ENCODE measurements at regions not wholly inside any gene's neighbourhood (a gene's known extent, or its start where the extent isn't known, plus 50 kb on each side); places are given as distances from the start of the nearest gene placed in this dataset.

GRCh38 chr5:99807346-99807745 lies 727.8 kb upstream of the FAM174A start:
- TF ChIP-seq CTCF (conservative IDR thresholded peaks at IDR 0.05 in 1 of 2, IDR thresholded peaks at IDR 0.05 in 1 of 2; ENCODE audit: extremely low read depth in 1 of 2, insufficient read depth in 1 of 2, low read depth in 1 of 2, low read length in 2 of 2) (no peak), EZH2 (IDR thresholded peaks at IDR 0.05; ENCODE audit: borderline replicate concordance, low read length) (no peak)

Measured in mammary epithelial cell (primary cell).